GM18868 (cell line): ENCODE measurements at regions not wholly inside any gene's neighbourhood (a gene's known extent, or its start where the extent isn't known, plus 50 kb on each side); places are given as distances from the start of the nearest gene placed in this dataset.
A peak's percentile ranks its signal among the peaks of the same experiment; 100 is the strongest.

Experiments used
- ATAC-seq: cut with Tn5 transposase; IDR thresholded peaks from one replicate; pipeline ENCODE4 v1.9.1; 2021; ENCODE audit warnings: mild to moderate bottlenecking, moderate library complexity; ENCODE audit not compliant: unreplicated experiment

- ATAC-seq = no peak
Observed at GRCh38 chr1:108082738-108083562, 117.2 kb downstream of the SLC25A24 start.

DNA sequence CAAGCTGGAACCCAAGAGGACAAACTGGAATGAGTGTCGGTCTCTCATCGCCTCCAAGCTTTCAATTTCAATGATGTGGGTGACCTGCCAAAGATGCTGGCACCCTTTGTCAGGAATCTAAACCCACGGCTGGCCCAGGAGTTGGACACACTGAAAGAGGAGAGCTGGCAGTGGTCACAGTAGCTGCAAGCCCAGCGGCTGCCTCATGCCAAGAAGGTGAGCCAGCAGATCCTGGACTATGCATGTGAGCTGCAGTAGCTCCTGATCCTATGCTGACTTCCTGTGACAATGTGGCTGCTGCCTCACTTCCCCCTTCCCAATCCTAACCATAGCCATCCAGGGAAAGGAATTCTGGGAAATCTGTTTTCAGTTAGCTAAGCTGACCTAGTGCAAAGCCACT lies 117.0 kb upstream of the VAV3 start:
- ATAC-seq = no peak

GRCh38 chr1:108080448-108080847 lies 115.5 kb upstream of the VAV3 start:
- ATAC-seq = no peak

GRCh38 chr1:108079440-108080025 lies 114.6 kb upstream of the VAV3 start:
- no peak for ATAC-seq

DNA sequence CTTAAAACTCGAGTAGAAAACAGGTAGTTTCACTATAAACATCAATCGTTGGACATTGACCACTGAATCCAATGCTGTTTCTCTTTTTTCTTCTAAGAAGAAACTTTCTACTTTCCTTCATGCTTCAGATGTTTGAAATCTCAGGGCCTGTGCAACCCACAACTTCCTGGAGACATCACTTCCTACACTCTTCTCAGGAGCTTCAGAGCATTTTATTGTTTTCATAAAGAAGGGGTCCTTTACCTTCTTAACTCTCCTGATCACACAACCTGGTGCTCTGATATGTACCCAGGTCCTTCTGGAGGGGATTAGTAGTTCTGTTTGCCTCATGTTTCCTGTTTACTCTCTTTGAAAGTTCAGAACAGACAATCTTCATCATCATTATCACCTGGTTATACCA lies 113.0 kb upstream of the VAV3 start:
- no peak for ATAC-seq

GRCh38 chr1:108075055-108075454 lies 110.1 kb upstream of the VAV3 start:
- peak; percentile 80 for ATAC-seq

GRCh38 chr1:108072776-108073175 lies 107.8 kb upstream of the VAV3 start:
- no peak for ATAC-seq

GRCh38 chr1:108072212-108072611 lies 107.2 kb upstream of the VAV3 start:
- no peak for ATAC-seq

DNA sequence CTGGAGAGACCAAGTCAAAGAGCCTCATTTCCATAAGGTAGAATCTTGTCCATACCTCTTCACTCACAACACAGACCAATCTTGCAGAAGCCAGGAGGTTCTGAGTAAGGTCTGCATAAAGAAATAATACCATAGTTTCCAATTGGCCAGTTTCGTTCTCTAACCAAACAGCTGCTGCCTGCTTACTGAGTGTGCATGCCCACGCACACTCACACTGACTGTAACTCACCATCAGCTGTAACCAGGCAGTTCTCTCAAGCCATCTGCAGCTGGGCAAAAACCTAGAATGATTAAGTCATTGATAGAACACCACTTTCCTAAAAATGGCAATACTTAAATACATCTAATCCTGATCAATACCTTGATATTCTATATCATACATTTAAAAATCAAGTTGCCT lies 106.6 kb upstream of the VAV3 start:
- ATAC-seq = peak; percentile 75

DNA sequence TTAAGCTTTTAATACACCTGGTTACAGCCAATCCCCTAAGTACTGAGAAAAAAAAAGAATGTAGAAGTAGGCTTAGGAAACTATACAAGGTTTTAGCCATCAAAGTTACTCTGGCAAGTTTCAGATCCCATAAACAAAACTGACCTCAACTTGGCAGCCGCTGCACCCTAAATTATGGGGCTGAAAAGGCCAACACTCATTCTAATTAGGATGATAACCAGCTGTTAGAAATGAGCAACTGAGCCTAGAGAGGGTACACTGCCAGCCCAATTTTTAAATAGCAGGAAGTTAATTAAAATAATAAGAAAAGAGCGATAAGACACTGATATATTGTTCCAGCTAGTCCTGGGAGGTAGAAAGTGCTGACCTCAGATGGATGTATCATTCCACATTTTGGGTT lies 105.7 kb upstream of the VAV3 start:
- ATAC-seq = no peak

DNA sequence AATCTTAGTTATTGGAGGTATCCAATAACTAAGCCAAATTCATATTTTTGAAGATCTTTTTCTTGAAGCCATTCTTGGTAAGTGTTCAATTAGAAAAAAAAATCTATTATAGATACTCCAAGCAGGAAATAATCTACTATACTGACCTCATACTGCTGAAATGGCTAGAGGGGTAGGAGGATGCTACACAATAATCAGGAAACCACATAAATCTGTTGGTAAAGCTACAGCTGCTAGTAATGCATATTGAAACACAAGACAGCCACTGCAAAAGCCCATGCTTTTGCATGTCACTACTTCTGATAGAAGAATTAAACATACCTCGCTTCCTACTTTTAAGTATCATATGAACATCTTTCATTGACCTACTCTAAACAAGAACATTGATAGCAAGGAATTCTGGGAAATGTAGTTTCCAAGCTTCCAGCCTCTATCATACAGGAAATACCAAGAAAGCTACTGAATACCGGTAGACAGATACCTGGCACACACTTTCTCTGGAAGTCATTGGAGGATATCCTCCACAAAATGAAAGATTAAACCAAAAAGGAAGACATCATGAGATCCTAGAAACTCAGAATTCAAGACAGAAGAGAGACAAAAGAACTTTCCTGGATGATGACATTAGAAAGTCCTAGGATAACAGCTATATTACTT lies 103.0 kb upstream of the VAV3 start:
- ATAC-seq = no peak

- ATAC-seq = no peak
Observed at GRCh38 chr1:108066808-108067207, 101.8 kb upstream of the VAV3 start.

DNA sequence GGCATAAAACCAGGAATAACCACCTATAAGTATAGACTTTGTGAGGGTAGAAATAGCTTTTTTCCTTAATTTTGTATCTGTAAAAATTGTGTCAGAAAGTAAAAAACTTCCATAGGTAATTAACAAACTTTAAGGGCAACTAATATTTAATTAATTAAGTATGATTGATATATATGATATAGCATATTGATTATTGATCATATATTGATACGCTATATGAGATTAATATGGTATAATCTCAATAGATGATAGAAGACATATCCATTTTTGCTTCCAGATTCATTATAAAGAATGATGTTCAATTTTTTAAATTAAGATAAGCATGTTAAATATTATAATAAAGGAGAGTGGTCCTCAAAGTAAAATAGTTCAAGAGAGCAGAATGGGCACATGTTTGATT lies 99.3 kb upstream of the VAV3 start:
- ATAC-seq = no peak

GRCh38 chr1:108063703-108064102 lies 98.7 kb upstream of the VAV3 start:
- no peak for ATAC-seq

DNA sequence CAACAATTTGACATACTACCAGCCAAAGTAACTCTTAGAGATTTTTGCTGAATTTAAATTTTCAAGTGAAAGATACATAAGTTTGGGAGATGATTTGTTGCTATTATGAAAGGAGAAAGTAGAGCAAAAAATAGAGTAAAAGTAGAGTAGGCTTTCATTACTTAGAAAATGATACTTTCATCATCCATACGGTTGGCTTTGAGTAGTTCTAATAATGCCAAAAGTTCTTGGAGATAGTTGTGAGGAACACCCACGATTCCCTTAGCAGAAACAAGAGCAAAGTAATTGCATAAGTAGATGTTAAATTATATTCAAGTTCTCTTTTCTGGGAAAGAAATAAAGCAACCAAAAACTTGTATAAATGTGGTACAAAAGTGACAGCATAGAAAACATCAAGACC lies 95.0 kb upstream of the VAV3 start:
- ATAC-seq = no peak

GRCh38 chr1:108057541-108057940 lies 92.6 kb upstream of the VAV3 start:
- no peak for ATAC-seq

GRCh38 chr1:108056436-108056990 lies 91.5 kb upstream of the VAV3 start:
- no peak for ATAC-seq

- no peak for ATAC-seq
Observed at GRCh38 chr1:108055387-108055786, 90.4 kb upstream of the VAV3 start.

- ATAC-seq = no peak
Observed at GRCh38 chr1:108054396-108054795, 89.4 kb upstream of the VAV3 start.

DNA sequence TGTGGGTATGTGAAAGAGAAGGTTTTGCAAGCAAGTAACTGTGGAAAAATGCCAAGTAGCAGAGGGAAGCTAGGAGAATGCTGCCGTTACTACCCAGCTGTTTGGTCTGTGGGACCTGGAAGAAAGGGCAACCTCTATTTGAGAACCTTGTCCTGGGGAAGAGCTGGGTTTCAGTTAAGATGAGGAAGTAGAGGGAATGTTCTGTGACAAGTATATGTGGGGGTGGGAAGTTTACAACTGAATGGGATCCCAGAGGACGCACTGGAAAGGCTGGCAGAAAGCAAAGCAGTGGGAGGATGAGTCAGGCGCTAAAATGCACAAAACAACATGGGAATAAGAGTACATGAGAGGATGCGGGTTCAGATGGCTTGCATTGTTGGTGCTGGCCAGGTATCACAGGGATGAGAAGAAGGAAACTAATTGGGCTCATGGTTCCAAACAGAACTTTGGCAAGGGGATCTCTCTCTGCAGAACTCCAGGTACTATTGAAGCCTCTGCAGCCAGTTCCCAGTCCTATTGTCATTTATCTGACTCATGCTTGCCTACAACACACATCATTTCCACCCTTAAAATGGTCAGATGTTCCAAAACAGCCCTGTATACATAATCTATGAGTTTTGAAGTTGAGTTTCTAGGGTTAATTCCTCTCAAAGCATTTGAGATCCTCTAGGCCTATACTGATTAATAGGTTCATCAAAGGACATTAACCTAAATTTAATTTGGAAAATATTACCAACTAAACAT lies 88.5 kb upstream of the VAV3 start:
- ATAC-seq = no peak
